GM12891 (cell line): ENCODE measurements at regions not wholly inside any gene's neighbourhood (a gene's known extent, or its start where the extent isn't known, plus 50 kb on each side); places are given as distances from the start of the nearest gene placed in this dataset.

ENCODE experiments used
- POLR2A ChIP-seq: IDR thresholded peaks from 2 replicates; pipeline ENCODE4 v1.6.1; 2011; ENCODE audit warnings: low read depth, low read length, control low read depth
- POLR2AphosphoS5 ChIP-seq: IDR thresholded peaks from 2 replicates; pipeline ENCODE4 v1.6.1; 2011; ENCODE audit warnings: low read depth, low read length, control low read depth
- POU2F2 ChIP-seq: IDR thresholded peaks from 2 replicates; pipeline ENCODE4 v1.6.1; 2011; ENCODE audit warnings: low read depth, mild to moderate bottlenecking, control low read depth, low read length, moderate library complexity
- TAF1 ChIP-seq: IDR thresholded peaks from 2 replicates; pipeline ENCODE4 v1.6.1; 2011; ENCODE audit warnings: low read depth, low read length, control low read depth

DNA sequence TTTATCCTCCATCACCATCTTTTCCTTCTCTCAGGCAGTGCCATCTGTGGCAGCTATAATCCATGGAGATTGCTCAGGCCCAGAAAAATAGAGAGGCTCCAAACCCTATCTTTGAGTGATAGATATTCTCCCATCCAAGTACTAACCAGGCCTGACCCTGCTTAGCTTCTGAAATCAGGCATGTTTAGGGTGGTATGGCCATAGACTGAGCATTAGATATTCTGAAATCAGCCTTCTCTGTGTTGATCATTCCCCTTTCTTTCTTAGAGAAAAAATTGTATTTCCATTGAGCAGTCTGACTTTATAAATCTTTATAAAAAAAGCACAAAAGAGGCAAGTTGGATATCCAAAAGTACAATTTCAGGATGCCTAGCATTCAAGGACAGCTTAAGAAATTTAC lies 131.5 kb upstream of the ACVR2A start:
- no peak for TF ChIP-seq POLR2AphosphoS5
- TF ChIP-seq TAF1, result no peak
- TF ChIP-seq POLR2A, result no peak
- TF ChIP-seq POU2F2, result no peak
